ENCODE measurements at regions not wholly inside any gene's neighbourhood (a gene's known extent, or its start where the extent isn't known, plus 50 kb on each side); places are given as distances from the start of the nearest gene placed in this dataset.

- TF ChIP-seq CTCF (conservative IDR thresholded peaks at IDR 0.05; ENCODE audit: low read depth, low read length), result no peak
- no peak overlapping the region for H3K4me3 ChIP-seq (ENCODE audit: low read depth, low read length)
- peak; percentile 10 for DNase-seq (ENCODE audit: low read depth)
Measured at GRCh38 chr2:18301421-18302139, 258.9 kb downstream of the RDH14 start.

GRCh38 chr2:18299423-18300212 lies 260.8 kb downstream of the RDH14 start:
- no peak overlapping the region for H3K4me3 ChIP-seq (ENCODE audit: low read depth, low read length)

GRCh38 chr2:18297534-18298058 lies 262.9 kb downstream of the RDH14 start:
- no peak for TF ChIP-seq CTCF (conservative IDR thresholded peaks at IDR 0.05; ENCODE audit: low read depth, low read length)
- H3K4me3 ChIP-seq (ENCODE audit: low read depth, low read length), result no peak overlapping the region
- no peak for DNase-seq (ENCODE audit: low read depth)

More at GRCh38 chr2:18299423-18300212, 260.8 kb downstream of the RDH14 start:
- TF ChIP-seq CTCF (conservative IDR thresholded peaks at IDR 0.05; ENCODE audit: low read depth, low read length), result no peak
- peak; percentile 91 for DNase-seq (ENCODE audit: low read depth)

- DNase-seq (ENCODE audit: low read depth), result peak; percentile 37
- no peak overlapping the region for H3K4me3 ChIP-seq (ENCODE audit: low read depth, low read length)
- TF ChIP-seq CTCF (conservative IDR thresholded peaks at IDR 0.05; ENCODE audit: low read depth, low read length), result no peak
Measured at GRCh38 chr2:18290386-18290785, 270.1 kb downstream of the RDH14 start.

- no peak overlapping the region for H3K4me3 ChIP-seq (ENCODE audit: low read depth, low read length)
- no peak for DNase-seq (ENCODE audit: low read depth)
- no peak for TF ChIP-seq CTCF (conservative IDR thresholded peaks at IDR 0.05; ENCODE audit: low read depth, low read length)
Measured at GRCh38 chr2:18286897-18287296, 273.6 kb downstream of the RDH14 start.

GRCh38 chr2:18284331-18284730 lies 276.1 kb downstream of the RDH14 start:
- DNase-seq (ENCODE audit: low read depth), result peak; percentile 31
- H3K4me3 ChIP-seq (ENCODE audit: low read depth, low read length), result no peak overlapping the region
- TF ChIP-seq CTCF (conservative IDR thresholded peaks at IDR 0.05; ENCODE audit: low read depth, low read length), result no peak

All from choroid plexus epithelial cell (primary cell).